ENCODE measurements at regions not wholly inside any gene's neighbourhood (a gene's known extent, or its start where the extent isn't known, plus 50 kb on each side); places are given as distances from the start of the nearest gene placed in this dataset.

GRCh38 chr7:36084485-36085091 lies 68.5 kb upstream of the EEPD1 start:
- TF ChIP-seq GATA3 (IDR thresholded peaks at IDR 0.05; ENCODE audit: low read depth, low read length): no peak
- no peak for TF ChIP-seq GATA2 (IDR thresholded peaks at IDR 0.05; ENCODE audit: low read depth, low read length)

- TF ChIP-seq GATA3 (IDR thresholded peaks at IDR 0.05; ENCODE audit: low read depth, low read length): no peak
- TF ChIP-seq GATA2 (IDR thresholded peaks at IDR 0.05; ENCODE audit: low read depth, low read length): no peak
Observed at GRCh38 chr7:36085096-36085495, 68.0 kb upstream of the EEPD1 start.

- TF ChIP-seq GATA3 (IDR thresholded peaks at IDR 0.05; ENCODE audit: low read depth, low read length) (no peak), GATA2 (IDR thresholded peaks at IDR 0.05; ENCODE audit: low read depth, low read length) (no peak)
Observed at GRCh38 chr7:36086571-36086970, 66.5 kb upstream of the EEPD1 start.

GRCh38 chr7:36088553-36088952 lies 64.5 kb upstream of the EEPD1 start:
- TF ChIP-seq GATA3 (IDR thresholded peaks at IDR 0.05; ENCODE audit: low read depth, low read length) (no peak), GATA2 (IDR thresholded peaks at IDR 0.05; ENCODE audit: low read depth, low read length) (no peak)

- no peak for TF ChIP-seq GATA2 (IDR thresholded peaks at IDR 0.05; ENCODE audit: low read depth, low read length)
- TF ChIP-seq GATA3 (IDR thresholded peaks at IDR 0.05; ENCODE audit: low read depth, low read length): no peak
Observed at GRCh38 chr7:36088966-36089365, 64.1 kb upstream of the EEPD1 start.

- no peak for TF ChIP-seq GATA2 (IDR thresholded peaks at IDR 0.05; ENCODE audit: low read depth, low read length)
- no peak for TF ChIP-seq GATA3 (IDR thresholded peaks at IDR 0.05; ENCODE audit: low read depth, low read length)
Observed at GRCh38 chr7:36090976-36091873, 61.8 kb upstream of the EEPD1 start.

- no peak for TF ChIP-seq GATA2 (IDR thresholded peaks at IDR 0.05; ENCODE audit: low read depth, low read length)
- TF ChIP-seq GATA3 (IDR thresholded peaks at IDR 0.05; ENCODE audit: low read depth, low read length): no peak
Observed at GRCh38 chr7:36091874-36092176, 61.2 kb upstream of the EEPD1 start.

- TF ChIP-seq GATA2 (IDR thresholded peaks at IDR 0.05; ENCODE audit: low read depth, low read length) (no peak), GATA3 (IDR thresholded peaks at IDR 0.05; ENCODE audit: low read depth, low read length) (no peak)
Observed at GRCh38 chr7:36092221-36092771, 60.8 kb upstream of the EEPD1 start.

GRCh38 chr7:36096460-36097095 lies 56.5 kb upstream of the EEPD1 start:
- TF ChIP-seq GATA3 (IDR thresholded peaks at IDR 0.05; ENCODE audit: low read depth, low read length) (no peak), GATA2 (IDR thresholded peaks at IDR 0.05; ENCODE audit: low read depth, low read length) (no peak)

- no peak for TF ChIP-seq GATA3 (IDR thresholded peaks at IDR 0.05; ENCODE audit: low read depth, low read length)
- TF ChIP-seq GATA2 (IDR thresholded peaks at IDR 0.05; ENCODE audit: low read depth, low read length): no peak
Observed at GRCh38 chr7:36098096-36098495, 55.0 kb upstream of the EEPD1 start.

- TF ChIP-seq GATA2 (IDR thresholded peaks at IDR 0.05; ENCODE audit: low read depth, low read length) (no peak), GATA3 (IDR thresholded peaks at IDR 0.05; ENCODE audit: low read depth, low read length) (no peak)
Observed at GRCh38 chr7:36100226-36100625, 52.8 kb upstream of the EEPD1 start.

GRCh38 chr7:36100634-36101033 lies 52.4 kb upstream of the EEPD1 start:
- TF ChIP-seq GATA2 (IDR thresholded peaks at IDR 0.05; ENCODE audit: low read depth, low read length): no peak
- TF ChIP-seq GATA3 (IDR thresholded peaks at IDR 0.05; ENCODE audit: low read depth, low read length): no peak
